ENCODE measurements at regions not wholly inside any gene's neighbourhood (a gene's known extent, or its start where the extent isn't known, plus 50 kb on each side); places are given as distances from the start of the nearest gene placed in this dataset.
"Not testable (repeated sequence)": the region's sequence is repeated elsewhere in the genome, so short reads cannot be mapped to it uniquely, and the experiment has no call there.

- TF ChIP-seq CTCF (IDR thresholded peaks at IDR 0.05; ENCODE audit: unreplicated experiment): no peak
- DNase-seq (ENCODE audit: low spot score in 2 of 2, unreplicated experiment in 2 of 2): no peak
- no peaks in the 10 kb centered on the region for H3K36me3 Mint-ChIP-seq
- no peak overlapping the region for H3K4me3 Mint-ChIP-seq
- peaks cover 14% of the 10 kb centered on the region for H3K9me3 Mint-ChIP-seq
- H3K27ac Mint-ChIP-seq: no peak overlapping the region
- no peaks in the 10 kb centered on the region for H3K4me1 Mint-ChIP-seq
- H3K27me3 Mint-ChIP-seq (ENCODE audit: low read depth): no peaks in the 10 kb centered on the region
These were observed 586.9 kb downstream of the TMA16 start for GRCh38 chr4:164081371-164081770.

- no peak overlapping the region for H3K27ac Mint-ChIP-seq
These were observed 587.3 kb downstream of the TMA16 start for GRCh38 chr4:164081801-164082200.

DNA sequence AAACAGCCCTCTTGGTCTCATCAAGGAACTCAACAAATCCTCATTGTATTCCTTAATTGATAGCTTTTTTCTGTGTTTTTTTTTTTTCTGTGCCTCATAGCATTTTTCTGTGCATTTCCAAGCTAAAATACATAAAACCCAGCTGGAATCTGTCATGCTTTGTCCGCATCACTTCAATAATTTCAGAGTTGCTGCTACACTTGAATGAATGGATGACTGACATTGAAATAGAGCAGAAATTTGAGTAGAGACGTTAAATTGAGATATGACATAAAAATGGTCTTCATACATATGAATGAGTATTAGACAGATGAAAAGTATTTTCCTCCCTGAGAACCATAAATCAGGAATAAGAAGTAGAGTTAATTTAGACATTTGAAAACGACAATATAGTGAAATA lies 593.2 kb downstream of the TMA16 start:
- Mint-ChIP-seq H3K36me3 (no peaks in the 10 kb centered on the region), H3K9me3 (no peaks in the 10 kb centered on the region), H3K4me1 (no peaks in the 10 kb centered on the region), H3K4me3 (no peak overlapping the region), H3K27me3 (ENCODE audit: low read depth) (peaks cover 1% of the 10 kb centered on the region), H3K27ac (no peak overlapping the region)
- TF ChIP-seq CTCF (IDR thresholded peaks at IDR 0.05; ENCODE audit: unreplicated experiment): no peak
- no peak for DNase-seq (ENCODE audit: low spot score in 2 of 2, unreplicated experiment in 2 of 2)

More at GRCh38 chr4:164081801-164082200, 587.3 kb downstream of the TMA16 start:
- Mint-ChIP-seq H3K9me3 (peaks cover 10% of the 10 kb centered on the region), H3K4me1 (no peaks in the 10 kb centered on the region), H3K36me3 (no peaks in the 10 kb centered on the region), H3K4me3 (no peak overlapping the region), H3K27me3 (ENCODE audit: low read depth) (no peaks in the 10 kb centered on the region)
- TF ChIP-seq CTCF (IDR thresholded peaks at IDR 0.05; ENCODE audit: unreplicated experiment): no peak
- no peak for DNase-seq (ENCODE audit: low spot score in 2 of 2, unreplicated experiment in 2 of 2)

DNA sequence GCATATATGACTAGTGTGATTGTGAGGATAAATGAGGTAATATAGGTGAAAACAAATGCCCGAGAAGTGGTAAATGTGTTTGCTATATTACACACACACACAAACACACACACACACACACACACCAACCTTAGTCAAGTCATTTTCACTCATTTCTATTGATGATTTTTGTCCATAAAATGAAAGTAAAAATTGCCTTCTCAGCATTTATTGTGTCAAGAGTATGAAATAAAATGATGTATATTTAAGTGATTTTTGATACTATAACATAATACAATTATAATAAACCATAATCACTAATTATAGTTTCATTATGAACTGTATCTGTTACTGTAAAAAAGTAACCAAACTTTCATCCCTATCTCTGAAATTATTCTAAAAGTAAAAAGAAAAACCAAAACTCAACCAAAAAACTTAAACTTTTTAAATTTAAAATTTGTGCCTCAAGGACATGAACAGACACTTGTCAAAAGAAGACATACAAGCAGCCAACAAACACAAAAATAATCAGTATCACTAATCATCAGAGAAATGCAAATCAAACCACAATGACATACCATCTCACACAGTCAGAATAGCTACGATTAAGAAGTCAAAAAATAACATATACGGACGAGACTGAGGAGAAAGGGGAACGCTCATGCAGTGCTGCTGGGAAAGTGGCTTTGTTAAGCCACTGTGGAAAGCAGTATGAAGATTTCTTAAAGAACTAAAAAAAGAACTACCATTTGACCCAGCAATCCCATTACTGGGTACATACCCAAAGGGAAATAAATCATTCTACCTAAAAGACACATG lies 601.0 kb downstream of the TMA16 start:
- Mint-ChIP-seq H3K27ac (no peak overlapping the region), H3K4me1 (no peaks in the 10 kb centered on the region), H3K9me3 (peaks cover 2% of the 10 kb centered on the region), H3K4me3 (no peak overlapping the region), H3K27me3 (ENCODE audit: low read depth) (peaks cover 1% of the 10 kb centered on the region), H3K36me3 (no peaks in the 10 kb centered on the region)
- no peak for DNase-seq (ENCODE audit: low spot score in 2 of 2, unreplicated experiment in 2 of 2)
- TF ChIP-seq CTCF (IDR thresholded peaks at IDR 0.05; ENCODE audit: unreplicated experiment): no peak

DNA sequence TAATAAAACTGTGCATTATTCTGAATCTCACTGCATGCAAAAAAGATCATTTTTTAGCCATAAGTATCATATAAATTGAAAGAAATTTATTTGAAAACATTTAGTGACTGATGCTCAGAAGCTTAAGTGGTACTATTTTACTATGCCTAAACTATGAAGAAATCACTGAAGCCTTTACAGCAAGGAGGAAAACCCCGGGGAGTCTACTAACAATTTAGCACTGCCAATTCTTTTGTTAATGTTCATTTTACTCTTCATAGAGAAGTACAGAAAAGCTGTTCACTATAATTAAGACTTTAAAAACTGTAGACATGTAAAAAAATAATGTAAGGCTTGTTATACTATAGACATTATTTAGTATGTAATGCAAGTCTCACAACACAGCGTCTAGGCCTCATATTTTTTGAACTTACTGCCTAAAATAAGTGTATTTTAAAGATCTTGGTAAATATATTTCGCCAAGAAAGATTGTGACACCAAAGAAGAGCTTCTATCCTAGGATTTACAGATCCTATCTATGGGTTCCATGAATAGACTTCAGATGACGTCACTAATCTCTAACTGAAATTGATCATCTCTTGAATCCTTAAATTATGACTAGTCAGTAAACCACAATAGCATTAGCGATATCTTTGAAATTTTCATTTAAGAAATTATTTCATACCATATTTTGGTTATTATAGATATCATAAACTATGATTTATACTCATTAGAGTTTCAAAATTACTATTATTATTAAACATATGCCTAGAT lies 602.5 kb downstream of the TMA16 start:
- no peaks in the 10 kb centered on the region for H3K36me3 Mint-ChIP-seq
- DNase-seq (ENCODE audit: low spot score in 2 of 2, unreplicated experiment in 2 of 2): no peak
- no peaks in the 10 kb centered on the region for H3K27me3 Mint-ChIP-seq (ENCODE audit: low read depth)
- no peaks in the 10 kb centered on the region for H3K4me1 Mint-ChIP-seq
- no peak for TF ChIP-seq CTCF (IDR thresholded peaks at IDR 0.05; ENCODE audit: unreplicated experiment)
- H3K9me3 Mint-ChIP-seq: peaks cover 3% of the 10 kb centered on the region
- no peak overlapping the region for H3K4me3 Mint-ChIP-seq
- H3K27ac Mint-ChIP-seq: no peak overlapping the region

DNA sequence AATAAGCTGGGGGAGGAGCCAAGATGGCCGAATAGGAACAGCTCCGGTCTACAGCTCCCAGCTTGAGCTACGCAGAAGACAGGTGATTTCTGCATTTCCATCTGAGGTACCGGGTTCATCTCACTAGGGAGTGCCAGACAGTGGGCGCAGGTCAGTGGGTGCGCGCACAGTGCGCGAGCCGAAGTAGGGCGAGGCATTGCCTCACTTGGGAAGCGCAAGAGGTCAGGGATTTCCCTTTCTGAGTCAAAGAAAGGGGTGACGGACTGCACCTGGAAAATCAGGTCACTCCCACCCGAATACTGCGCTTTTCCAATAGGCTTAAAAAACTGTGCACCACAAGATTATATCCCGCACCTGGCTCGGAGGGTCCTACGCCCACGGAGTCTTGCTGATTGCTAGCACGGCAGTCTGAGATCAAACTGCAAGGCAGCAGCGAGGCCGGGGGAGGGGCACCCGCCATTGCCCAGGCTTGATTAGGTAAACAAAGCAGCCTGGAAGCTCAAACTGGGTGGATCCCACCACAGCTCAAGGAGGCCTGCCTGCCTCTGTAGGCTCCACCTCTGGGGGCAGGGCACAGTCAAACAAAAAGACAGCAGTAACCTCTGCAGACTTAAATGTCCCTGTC lies 606.4 kb downstream of the TMA16 start:
- not testable (repeated sequence) for H3K36me3 Mint-ChIP-seq; H3K4me3 Mint-ChIP-seq; H3K9me3 Mint-ChIP-seq; DNase-seq (ENCODE audit: low spot score in 2 of 2, unreplicated experiment in 2 of 2); H3K27ac Mint-ChIP-seq; H3K27me3 Mint-ChIP-seq (ENCODE audit: low read depth); H3K4me1 Mint-ChIP-seq
